Epithelial cell of esophagus (primary cell): ENCODE measurements at regions not wholly inside any gene's neighbourhood (a gene's known extent, or its start where the extent isn't known, plus 50 kb on each side); places are given as distances from the start of the nearest gene placed in this dataset.

Source experiments
- DNase-seq: peaks from one replicate; pipeline ENCODE4 v3.0.0; 2010; ENCODE audit warnings: low read depth
- H3K4me3 ChIP-seq: 2 replicates; pipeline ENCODE4 v1.5.1; 2011; ENCODE audit warnings: mild to moderate bottlenecking, low read length, control low read depth
- CTCF ChIP-seq: IDR thresholded peaks from 2 replicates; pipeline ENCODE4 v1.5.1; 2011; ENCODE audit warnings: low read depth, mild to moderate bottlenecking, low read length, control low read depth, inconsistent platforms; ENCODE audit not compliant: insufficient read depth; ENCODE audit errors: missing control alignments

GRCh38 chr7:4450483-4450882, 231.6 kb upstream of the FOXK1 start:
- H3K4me3 ChIP-seq: no peak overlapping the region

GRCh38 chr7:4460597-4460996, 221.5 kb upstream of the FOXK1 start:
- no peak for TF ChIP-seq CTCF
- no peak for DNase-seq
- H3K4me3 ChIP-seq: no peak overlapping the region

More at GRCh38 chr7:4450483-4450882, 231.6 kb upstream of the FOXK1 start:
- DNase-seq: no peak
- TF ChIP-seq CTCF: no peak

GRCh38 chr7:4461531-4461930, 220.6 kb upstream of the FOXK1 start:
- DNase-seq: no peak
- H3K4me3 ChIP-seq: no peak overlapping the region
- no peak for TF ChIP-seq CTCF

- TF ChIP-seq CTCF: no peak
- no peak for DNase-seq
- no peak overlapping the region for H3K4me3 ChIP-seq
Measured at GRCh38 chr7:4468320-4469102, 213.6 kb upstream of the FOXK1 start.

GRCh38 chr7:4470246-4470645, 211.8 kb upstream of the FOXK1 start:
- DNase-seq: no peak
- H3K4me3 ChIP-seq: no peak overlapping the region
- no peak for TF ChIP-seq CTCF

- TF ChIP-seq CTCF: no peak
- no peak for DNase-seq
- no peak overlapping the region for H3K4me3 ChIP-seq
Measured at GRCh38 chr7:4472728-4473127, 209.4 kb upstream of the FOXK1 start.
